Renal cortical epithelial cell (primary cell): ENCODE measurements at regions not wholly inside any gene's neighbourhood (a gene's known extent, or its start where the extent isn't known, plus 50 kb on each side); places are given as distances from the start of the nearest gene placed in this dataset.
"Not testable (repeated sequence)": the region's sequence is repeated elsewhere in the genome, so short reads cannot be mapped to it uniquely, and the experiment has no call there.

ENCODE experiments used
- DNase-seq: peaks from one replicate; pipeline ENCODE4 v3.0.0-alpha.2; 2011; ENCODE audit warnings: low read depth

- not testable (repeated sequence) for DNase-seq
Measured at GRCh38 chr1:120664376-120665249, 59.1 kb upstream of the NBPF26 start.

- DNase-seq, result not testable (repeated sequence)
Measured at GRCh38 chr1:120665250-120665577, 58.5 kb upstream of the NBPF26 start.

GRCh38 chr1:120668187-120668586 is 55.6 kb upstream of the NBPF26 start:
- DNase-seq, result not testable (repeated sequence)
